ENCODE measurements at regions not wholly inside any gene's neighbourhood (a gene's known extent, or its start where the extent isn't known, plus 50 kb on each side); places are given as distances from the start of the nearest gene placed in this dataset.

- Histone ChIP-seq H3K4me3 (no peak overlapping the region), H3K36me3 (no peaks in the 10 kb centered on the region), H3K4me1 (no peaks in the 10 kb centered on the region), H3K27me3 (no peaks in the 10 kb centered on the region), H3K27ac (no peak overlapping the region), H3K9me3 (no peaks in the 10 kb centered on the region)
- peak; percentile 52 to 55 for DNase-seq (ENCODE audit: extremely low spot score in 2 of 2)
- TF ChIP-seq POLR2AphosphoS5 (IDR thresholded peaks at IDR 0.05; ENCODE audit: insufficient read depth in 1 of 2, low read depth in 1 of 2) = no peak
- TF ChIP-seq POLR2A (IDR thresholded peaks at IDR 0.05) = no peak
- TF ChIP-seq, protein P1, sequence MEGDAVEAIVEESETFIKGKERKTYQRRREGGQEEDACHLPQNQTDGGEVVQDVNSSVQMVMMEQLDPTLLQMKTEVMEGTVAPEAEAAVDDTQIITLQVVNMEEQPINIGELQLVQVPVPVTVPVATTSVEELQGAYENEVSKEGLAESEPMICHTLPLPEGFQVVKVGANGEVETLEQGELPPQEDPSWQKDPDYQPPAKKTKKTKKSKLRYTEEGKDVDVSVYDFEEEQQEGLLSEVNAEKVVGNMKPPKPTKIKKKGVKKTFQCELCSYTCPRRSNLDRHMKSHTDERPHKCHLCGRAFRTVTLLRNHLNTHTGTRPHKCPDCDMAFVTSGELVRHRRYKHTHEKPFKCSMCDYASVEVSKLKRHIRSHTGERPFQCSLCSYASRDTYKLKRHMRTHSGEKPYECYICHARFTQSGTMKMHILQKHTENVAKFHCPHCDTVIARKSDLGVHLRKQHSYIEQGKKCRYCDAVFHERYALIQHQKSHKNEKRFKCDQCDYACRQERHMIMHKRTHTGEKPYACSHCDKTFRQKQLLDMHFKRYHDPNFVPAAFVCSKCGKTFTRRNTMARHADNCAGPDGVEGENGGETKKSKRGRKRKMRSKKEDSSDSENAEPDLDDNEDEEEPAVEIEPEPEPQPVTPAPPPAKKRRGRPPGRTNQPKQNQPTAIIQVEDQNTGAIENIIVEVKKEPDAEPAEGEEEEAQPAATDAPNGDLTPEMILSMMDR (IDR thresholded peaks at IDR 0.05) = no peak
- intact Hi-C loops (cut with DNase I) = no loop called here
Measured at GRCh38 chr10:129107525-129107924, 359.5 kb upstream of the MGMT start.

DNA sequence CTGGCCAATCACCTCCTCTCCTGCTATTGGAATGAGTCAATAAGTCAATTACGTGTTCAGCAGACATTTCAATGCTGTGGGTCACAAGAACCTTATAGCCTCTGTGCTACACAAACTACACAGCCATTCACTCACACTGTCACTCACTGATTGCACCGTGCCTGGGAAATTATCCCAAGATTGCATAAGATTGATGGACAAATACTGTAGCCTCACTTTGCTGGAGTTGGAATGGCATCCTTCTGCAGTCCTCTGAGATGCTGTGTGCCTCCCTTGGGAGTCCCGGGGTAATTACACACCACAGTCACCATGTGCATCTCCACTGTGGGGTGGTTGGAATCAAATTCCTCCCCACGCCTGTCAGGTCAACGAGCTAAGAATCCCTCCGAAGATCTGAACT lies 358.7 kb upstream of the MGMT start:
- Histone ChIP-seq H3K4me1 (no peaks in the 10 kb centered on the region), H3K27me3 (no peaks in the 10 kb centered on the region), H3K36me3 (no peaks in the 10 kb centered on the region), H3K9me3 (no peaks in the 10 kb centered on the region), H3K4me3 (no peak overlapping the region), H3K27ac (no peak overlapping the region)
- DNase-seq (ENCODE audit: extremely low spot score in 2 of 2) = peak; percentile 9 to 42
- intact Hi-C loops (cut with DNase I) = no loop called here
- TF ChIP-seq POLR2AphosphoS5 (IDR thresholded peaks at IDR 0.05; ENCODE audit: insufficient read depth in 1 of 2, low read depth in 1 of 2) (no peak), POLR2A (IDR thresholded peaks at IDR 0.05) (no peak)
- TF ChIP-seq, protein P1 (IDR thresholded peaks at IDR 0.05) = no peak

- TF ChIP-seq, protein P1 (IDR thresholded peaks at IDR 0.05) = no peak
- Histone ChIP-seq H3K4me1 (no peaks in the 10 kb centered on the region), H3K36me3 (no peaks in the 10 kb centered on the region), H3K27me3 (no peaks in the 10 kb centered on the region), H3K9me3 (no peaks in the 10 kb centered on the region), H3K27ac (no peak overlapping the region), H3K4me3 (no peak overlapping the region)
- intact Hi-C loops (cut with DNase I) = no loop called here
- DNase-seq (ENCODE audit: extremely low spot score in 2 of 2) = peak; percentile 34 to 78
Measured at GRCh38 chr10:129108994-129109393, 358.0 kb upstream of the MGMT start.

DNA sequence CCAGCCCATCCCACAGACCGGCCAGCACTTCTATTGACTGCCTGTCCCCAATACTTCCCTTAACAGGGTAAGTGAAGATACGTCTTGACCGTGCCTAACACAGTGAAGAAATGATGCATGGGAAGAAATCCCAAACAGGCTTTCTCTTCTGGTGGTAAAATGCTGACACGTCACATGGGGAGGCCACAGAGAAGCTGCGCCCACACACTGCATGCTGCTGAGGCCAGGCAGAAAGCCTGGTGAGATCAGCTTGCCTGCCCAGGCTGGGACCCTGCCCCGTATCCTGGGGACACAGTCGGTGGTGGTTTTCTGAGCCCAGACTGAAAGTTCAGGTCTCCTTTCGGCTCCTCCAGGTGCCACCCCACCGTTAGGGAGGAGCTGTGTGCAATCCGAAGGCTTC lies 356.3 kb upstream of the MGMT start:
- H3K27ac ChIP-seq = no peak overlapping the region
- DNase-seq (ENCODE audit: extremely low spot score in 2 of 2) = no peak
- intact Hi-C loops (cut with DNase I) = no loop called here
- H3K4me3 ChIP-seq = no peak overlapping the region
- H3K9me3 ChIP-seq = no peaks in the 10 kb centered on the region
- H3K36me3 ChIP-seq = no peaks in the 10 kb centered on the region
- no peak for TF ChIP-seq POLR2AphosphoS5 (IDR thresholded peaks at IDR 0.05; ENCODE audit: insufficient read depth in 1 of 2, low read depth in 1 of 2)
- TF ChIP-seq POLR2A (IDR thresholded peaks at IDR 0.05) = no peak
- TF ChIP-seq, protein P1 (IDR thresholded peaks at IDR 0.05) = no peak
- no peaks in the 10 kb centered on the region for H3K4me1 ChIP-seq
- H3K27me3 ChIP-seq = no peaks in the 10 kb centered on the region

- intact Hi-C loops (cut with DNase I) = no loop called here
- Histone ChIP-seq H3K27ac (no peak overlapping the region), H3K27me3 (no peaks in the 10 kb centered on the region), H3K4me3 (no peak overlapping the region), H3K36me3 (no peaks in the 10 kb centered on the region), H3K9me3 (no peaks in the 10 kb centered on the region), H3K4me1 (no peaks in the 10 kb centered on the region)
- DNase-seq (ENCODE audit: extremely low spot score in 2 of 2) = no peak
- TF ChIP-seq POLR2AphosphoS5 (IDR thresholded peaks at IDR 0.05; ENCODE audit: insufficient read depth in 1 of 2, low read depth in 1 of 2) = no peak
Measured at GRCh38 chr10:129111922-129112321, 355.1 kb upstream of the MGMT start.

DNA sequence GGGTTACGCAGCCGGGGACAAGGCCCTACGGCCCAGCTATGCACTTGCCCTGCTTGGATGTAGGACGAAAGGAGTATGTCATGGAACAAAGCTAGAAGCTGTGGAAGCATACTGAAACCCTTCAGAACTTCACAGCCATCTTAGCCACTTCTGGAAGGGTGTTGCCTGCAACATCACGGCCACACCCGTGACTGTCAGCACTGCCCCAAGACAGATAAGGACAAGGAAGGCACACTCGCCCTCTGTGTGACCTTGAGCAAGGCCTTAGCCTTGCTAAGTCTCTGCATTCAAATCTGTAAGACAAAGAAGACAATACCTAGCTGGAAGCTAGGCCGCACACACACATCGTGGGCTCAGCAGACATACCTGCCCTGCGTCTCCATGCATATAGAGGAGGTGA lies 352.5 kb upstream of the MGMT start:
- Histone ChIP-seq H3K9me3 (no peaks in the 10 kb centered on the region), H3K4me3 (no peak overlapping the region), H3K4me1 (no peaks in the 10 kb centered on the region), H3K27me3 (no peaks in the 10 kb centered on the region), H3K36me3 (no peaks in the 10 kb centered on the region), H3K27ac (no peak overlapping the region)
- intact Hi-C loops (cut with DNase I) = no loop called here
- TF ChIP-seq, protein P1 (IDR thresholded peaks at IDR 0.05) = no peak
- TF ChIP-seq POLR2A (IDR thresholded peaks at IDR 0.05) (no peak), POLR2AphosphoS5 (IDR thresholded peaks at IDR 0.05; ENCODE audit: insufficient read depth in 1 of 2, low read depth in 1 of 2) (no peak)
- DNase-seq (ENCODE audit: extremely low spot score in 2 of 2) = no peak
